ENCODE measurements at regions not wholly inside any gene's neighbourhood (a gene's known extent, or its start where the extent isn't known, plus 50 kb on each side); places are given as distances from the start of the nearest gene placed in this dataset.

DNA sequence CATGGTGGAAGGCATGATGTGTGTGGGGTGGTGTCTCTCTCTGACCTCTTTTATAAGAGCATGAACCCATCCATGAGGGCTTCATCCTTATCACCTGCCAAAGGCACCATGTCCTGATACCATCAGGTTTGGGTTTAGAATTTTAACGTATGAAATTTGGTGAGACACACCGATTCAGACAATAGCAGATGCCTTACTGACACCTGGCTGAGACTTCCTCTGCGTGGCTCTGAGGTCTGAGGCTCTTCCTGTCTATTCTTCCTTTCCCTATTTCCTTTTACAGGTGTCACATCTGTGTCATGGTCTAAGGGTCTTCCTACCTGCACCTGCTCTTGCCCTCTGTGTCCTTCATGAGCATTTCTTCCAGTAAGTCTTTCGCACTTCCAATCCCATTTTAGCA lies 320.7 kb upstream of the CLNK start:
- H3K36me3 Mint-ChIP-seq (ENCODE audit: low read depth), result no peaks in the 10 kb centered on the region
- DNase-seq (no peak), ATAC-seq (no peak)
- no peak overlapping the region for H3K4me3 Mint-ChIP-seq
- peaks cover 2% of the 10 kb centered on the region for H3K4me1 Mint-ChIP-seq
- no peaks in the 10 kb centered on the region for H3K9me3 Mint-ChIP-seq
- H3K27me3 Mint-ChIP-seq, result no peaks in the 10 kb centered on the region
- H3K27ac Mint-ChIP-seq, result no peak overlapping the region

DNA sequence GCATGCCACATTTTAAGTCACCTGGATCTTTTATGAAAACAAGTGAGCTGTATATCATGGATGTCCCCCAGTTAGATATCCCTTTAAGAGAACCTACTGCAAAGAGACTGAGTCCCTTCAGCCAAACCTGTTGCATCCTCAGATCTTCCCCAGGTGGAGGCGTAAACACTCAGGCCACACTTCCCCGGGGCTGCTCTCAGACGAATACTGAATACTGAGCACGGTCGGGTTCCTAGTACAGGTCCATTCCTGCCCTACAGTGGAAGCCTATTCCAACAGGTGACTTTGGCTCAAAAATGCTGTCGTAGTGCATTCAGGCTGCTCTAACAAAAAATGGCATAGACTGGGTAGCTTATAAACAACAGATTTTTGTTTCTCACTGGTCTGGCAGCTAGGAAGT lies 320.2 kb upstream of the CLNK start:
- peaks cover 2% of the 10 kb centered on the region for H3K4me1 Mint-ChIP-seq
- H3K36me3 Mint-ChIP-seq (ENCODE audit: low read depth), result no peaks in the 10 kb centered on the region
- no peaks in the 10 kb centered on the region for H3K9me3 Mint-ChIP-seq
- H3K27me3 Mint-ChIP-seq, result no peaks in the 10 kb centered on the region
- no peak overlapping the region for H3K27ac Mint-ChIP-seq
- H3K4me3 Mint-ChIP-seq, result no peak overlapping the region
- ATAC-seq (no peak), DNase-seq (no peak)

DNA sequence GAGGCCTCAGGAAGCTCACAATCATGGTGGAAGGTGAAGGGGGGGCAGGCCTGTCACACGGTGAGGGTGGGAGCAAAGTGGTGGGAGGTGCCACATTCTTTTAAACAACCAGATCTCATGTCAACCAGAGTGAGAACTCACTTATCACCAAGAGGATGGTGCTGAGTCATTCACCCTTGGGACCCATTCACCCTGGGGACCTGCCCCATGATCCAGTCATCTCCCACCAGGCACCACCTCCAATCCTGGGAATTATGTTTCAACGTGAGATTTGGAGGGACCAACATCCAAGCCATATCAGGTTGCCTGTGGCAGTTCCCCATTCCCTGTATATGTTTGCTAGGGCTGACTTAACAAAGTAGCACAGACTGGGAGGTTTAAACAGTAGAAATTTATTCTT lies 318.4 kb upstream of the CLNK start:
- Mint-ChIP-seq H3K36me3 (ENCODE audit: low read depth) (no peaks in the 10 kb centered on the region), H3K27ac (no peak overlapping the region), H3K4me3 (no peak overlapping the region), H3K9me3 (no peaks in the 10 kb centered on the region), H3K27me3 (no peaks in the 10 kb centered on the region), H3K4me1 (peaks cover 2% of the 10 kb centered on the region)
- no peak for ATAC-seq
- no peak for DNase-seq

DNA sequence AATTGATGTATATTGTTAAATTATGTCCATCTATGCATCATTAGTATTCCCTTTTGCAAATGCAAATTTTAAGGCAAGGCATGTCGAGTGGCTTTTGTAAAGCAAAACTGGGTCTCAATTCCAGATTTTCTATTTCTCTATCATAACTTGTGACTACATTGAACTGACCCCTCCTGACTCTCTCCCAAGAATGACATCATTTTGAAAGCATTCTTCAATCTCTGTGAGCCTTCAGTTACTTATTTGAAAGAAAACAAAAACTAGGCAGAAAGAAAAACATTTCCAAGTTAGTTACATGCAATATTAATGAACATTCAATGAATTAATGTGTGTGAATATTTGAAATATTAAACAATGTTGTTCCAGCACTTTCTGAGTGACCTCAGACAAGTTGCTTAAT lies 314.3 kb upstream of the CLNK start:
- no peak overlapping the region for H3K27ac Mint-ChIP-seq
- no peak for DNase-seq
- H3K27me3 Mint-ChIP-seq, result peaks cover 3% of the 10 kb centered on the region
- no peaks in the 10 kb centered on the region for H3K4me1 Mint-ChIP-seq
- H3K4me3 Mint-ChIP-seq, result no peak overlapping the region
- no peak for ATAC-seq
- no peaks in the 10 kb centered on the region for H3K9me3 Mint-ChIP-seq
- H3K36me3 Mint-ChIP-seq (ENCODE audit: low read depth), result no peaks in the 10 kb centered on the region

DNA sequence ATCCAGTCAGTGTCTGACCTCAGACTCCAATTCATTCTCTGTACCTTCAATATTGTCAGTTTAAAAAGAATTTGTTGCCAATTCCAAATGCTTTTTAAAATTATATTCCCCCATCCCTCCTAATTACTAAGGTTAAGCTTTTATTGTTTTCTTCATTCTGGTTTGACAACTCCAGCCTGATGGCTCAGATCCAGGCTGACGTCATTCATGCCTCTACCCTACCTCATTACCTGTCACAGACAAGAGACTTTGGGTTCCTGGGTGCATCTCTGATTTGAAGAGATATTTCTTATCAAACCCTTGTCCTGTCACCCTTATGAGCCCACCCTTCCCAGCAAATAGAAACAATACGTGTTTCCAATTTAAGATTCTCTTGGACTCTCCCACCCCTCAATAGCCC lies 300.2 kb upstream of the CLNK start:
- H3K36me3 Mint-ChIP-seq (ENCODE audit: low read depth), result no peaks in the 10 kb centered on the region
- no peaks in the 10 kb centered on the region for H3K9me3 Mint-ChIP-seq
- H3K4me3 Mint-ChIP-seq, result no peak overlapping the region
- peaks cover 16% of the 10 kb centered on the region for H3K4me1 Mint-ChIP-seq
- H3K27me3 Mint-ChIP-seq, result no peaks in the 10 kb centered on the region
- ATAC-seq, result no peak
- DNase-seq, result no peak
- no peak overlapping the region for H3K27ac Mint-ChIP-seq

DNA sequence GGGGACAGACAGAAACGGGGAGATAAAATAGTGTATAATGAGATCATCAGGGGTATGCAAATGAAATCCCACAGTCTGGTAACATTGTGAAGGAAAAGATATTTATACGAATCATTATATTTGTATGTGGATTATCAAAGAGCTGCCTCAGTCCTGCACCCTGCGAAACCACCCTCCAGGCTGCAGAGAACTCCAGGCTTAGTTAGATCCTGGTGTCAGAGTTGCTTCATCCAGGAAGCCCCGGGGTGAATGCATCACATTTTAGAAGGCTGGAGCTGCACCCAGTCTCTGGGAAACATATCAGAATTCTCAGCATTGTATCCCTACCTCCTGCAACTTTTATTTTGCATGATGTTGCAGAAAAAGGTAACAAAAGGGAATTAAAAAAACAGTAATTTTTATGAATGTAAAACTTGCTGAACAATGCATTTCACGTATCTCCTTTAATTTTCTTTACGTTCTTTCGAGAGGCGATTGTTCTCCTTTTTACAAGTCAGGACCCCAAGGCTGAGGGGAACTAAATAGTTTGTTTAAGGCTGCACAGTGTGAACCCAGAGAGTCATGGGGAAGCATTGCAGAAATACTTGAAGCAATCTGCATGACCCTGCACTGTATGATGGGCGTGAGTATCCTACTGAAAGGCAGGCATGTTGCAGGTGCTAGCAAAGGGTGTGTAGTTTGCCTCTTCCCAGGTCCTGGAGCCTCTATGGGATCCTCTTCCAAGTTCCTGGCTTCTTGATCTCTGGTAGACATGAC lies 299.5 kb upstream of the CLNK start:
- DNase-seq, result no peak
- H3K9me3 Mint-ChIP-seq, result no peaks in the 10 kb centered on the region
- H3K4me3 Mint-ChIP-seq, result no peak overlapping the region
- ATAC-seq, result no peak
- H3K36me3 Mint-ChIP-seq (ENCODE audit: low read depth), result no peaks in the 10 kb centered on the region
- H3K4me1 Mint-ChIP-seq, result peaks cover 16% of the 10 kb centered on the region
- no peaks in the 10 kb centered on the region for H3K27me3 Mint-ChIP-seq
- H3K27ac Mint-ChIP-seq, result no peak overlapping the region

DNA sequence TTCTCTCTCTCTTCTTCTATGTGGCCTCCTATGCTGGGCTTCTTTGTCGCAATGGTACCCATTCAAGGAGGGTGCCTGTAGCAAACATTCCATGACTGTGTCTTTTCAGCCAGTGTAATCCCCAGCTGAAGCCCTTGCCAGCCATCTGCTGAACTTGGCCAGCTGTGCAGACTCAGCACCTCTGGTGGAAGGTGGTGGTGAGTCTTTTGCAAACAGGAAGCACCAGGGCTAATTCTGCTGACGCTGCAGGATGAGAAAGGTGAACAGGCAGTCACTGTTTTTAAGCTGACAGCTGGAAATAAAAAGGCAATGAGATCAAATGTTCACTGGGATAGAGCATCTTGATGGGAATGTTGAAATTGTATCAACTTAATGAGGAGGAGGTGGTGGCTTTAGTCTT lies 298.7 kb upstream of the CLNK start:
- ATAC-seq (no peak), DNase-seq (no peak)
- no peaks in the 10 kb centered on the region for H3K27me3 Mint-ChIP-seq
- peaks cover 16% of the 10 kb centered on the region for H3K4me1 Mint-ChIP-seq
- H3K9me3 Mint-ChIP-seq, result no peaks in the 10 kb centered on the region
- H3K27ac Mint-ChIP-seq, result no peak overlapping the region
- H3K4me3 Mint-ChIP-seq, result no peak overlapping the region
- no peaks in the 10 kb centered on the region for H3K36me3 Mint-ChIP-seq (ENCODE audit: low read depth)

DNA sequence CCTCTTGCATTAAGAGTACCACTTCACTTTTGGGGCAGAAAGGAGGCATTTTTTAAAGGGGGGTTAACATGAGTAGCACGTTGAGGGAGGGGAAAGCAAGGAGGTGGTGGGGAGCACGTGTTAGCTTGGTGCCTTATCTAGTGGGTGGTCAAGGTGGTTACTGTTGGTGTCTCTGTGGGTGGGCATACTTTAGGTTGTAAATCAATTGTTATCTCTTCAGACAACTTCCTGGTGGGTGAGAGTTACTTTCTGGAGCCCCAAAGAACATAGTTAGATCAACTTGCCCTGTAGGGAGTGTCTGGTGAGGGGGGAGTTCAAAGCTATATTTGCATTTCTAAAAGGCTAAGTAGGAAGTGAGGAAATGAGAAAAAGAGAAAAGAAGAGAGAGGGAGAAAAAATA lies 297.7 kb upstream of the CLNK start:
- Mint-ChIP-seq H3K27ac (no peak overlapping the region), H3K4me3 (no peak overlapping the region), H3K9me3 (no peaks in the 10 kb centered on the region), H3K27me3 (no peaks in the 10 kb centered on the region), H3K36me3 (ENCODE audit: low read depth) (no peaks in the 10 kb centered on the region), H3K4me1 (peaks cover 16% of the 10 kb centered on the region)
- DNase-seq (no peak), ATAC-seq (no peak)

DNA sequence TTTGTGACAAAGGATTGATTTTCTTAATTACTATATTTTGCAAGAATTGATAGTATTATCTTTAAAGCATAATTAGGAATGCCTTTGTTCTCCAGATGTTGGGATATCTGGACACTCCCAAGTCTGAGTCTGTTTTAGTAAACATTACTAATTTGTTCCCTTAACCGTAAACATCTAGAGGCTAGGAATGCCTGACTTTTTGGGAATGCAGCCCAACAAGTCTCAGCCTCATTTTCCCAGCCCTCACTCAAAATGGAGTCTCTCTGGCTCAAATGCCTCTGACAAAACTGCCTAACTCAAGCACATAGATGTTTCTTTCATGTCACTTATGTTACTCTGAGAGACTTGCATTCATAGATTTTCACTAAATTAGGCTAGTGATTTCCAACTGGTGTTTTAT lies 297.0 kb upstream of the CLNK start:
- DNase-seq (no peak), ATAC-seq (no peak)
- H3K4me3 Mint-ChIP-seq, result no peak overlapping the region
- H3K9me3 Mint-ChIP-seq, result no peaks in the 10 kb centered on the region
- H3K27me3 Mint-ChIP-seq, result no peaks in the 10 kb centered on the region
- H3K4me1 Mint-ChIP-seq, result peaks cover 16% of the 10 kb centered on the region
- H3K36me3 Mint-ChIP-seq (ENCODE audit: low read depth), result no peaks in the 10 kb centered on the region
- H3K27ac Mint-ChIP-seq, result no peak overlapping the region

DNA sequence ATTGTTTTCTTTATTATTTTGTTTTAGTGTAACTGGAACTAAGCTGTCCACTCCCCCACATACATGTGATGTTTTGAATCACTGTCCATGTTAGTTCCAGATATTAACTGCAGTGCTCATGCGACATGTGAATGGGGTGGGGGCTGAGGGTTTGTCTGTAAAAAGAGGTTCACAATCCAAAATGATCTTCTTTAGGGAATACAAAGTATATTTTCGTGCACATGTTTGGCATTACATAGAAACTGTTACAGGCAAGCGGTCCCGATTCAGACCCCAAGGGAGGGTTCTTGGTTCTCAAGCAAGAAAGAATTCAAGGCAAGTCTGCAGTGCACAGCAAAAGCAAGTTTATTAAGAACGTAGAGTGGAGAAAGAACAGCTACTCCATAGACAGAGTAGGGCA lies 296.5 kb upstream of the CLNK start:
- no peaks in the 10 kb centered on the region for H3K36me3 Mint-ChIP-seq (ENCODE audit: low read depth)
- DNase-seq (no peak), ATAC-seq (no peak)
- no peaks in the 10 kb centered on the region for H3K9me3 Mint-ChIP-seq
- H3K4me1 Mint-ChIP-seq, result peaks cover 16% of the 10 kb centered on the region
- peaks cover 2% of the 10 kb centered on the region for H3K27me3 Mint-ChIP-seq
- H3K27ac Mint-ChIP-seq, result no peak overlapping the region
- H3K4me3 Mint-ChIP-seq, result no peak overlapping the region

DNA sequence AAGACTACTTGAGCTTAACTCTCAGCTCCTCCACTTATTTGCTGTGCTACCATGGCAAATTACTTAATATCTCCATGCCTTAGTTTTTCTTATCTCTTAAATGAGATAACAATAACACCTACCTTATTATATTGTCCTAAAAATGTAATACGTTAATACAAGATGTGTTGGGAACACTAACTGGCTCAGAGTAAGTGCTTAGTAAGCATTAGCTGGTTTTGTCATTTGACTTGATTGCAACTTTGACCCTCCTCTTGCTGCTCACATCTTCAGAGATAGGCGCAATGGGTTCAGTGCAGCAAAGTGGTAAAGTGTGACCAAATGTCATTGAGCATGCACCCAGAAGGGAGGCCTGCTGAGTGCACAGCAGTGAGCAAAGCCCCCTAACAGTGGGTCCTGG lies 294.5 kb upstream of the CLNK start:
- no peak for DNase-seq
- peaks cover 2% of the 10 kb centered on the region for H3K27me3 Mint-ChIP-seq
- H3K27ac Mint-ChIP-seq, result no peak overlapping the region
- H3K36me3 Mint-ChIP-seq (ENCODE audit: low read depth), result peaks cover 7% of the 10 kb centered on the region
- peaks cover 5% of the 10 kb centered on the region for H3K9me3 Mint-ChIP-seq
- no peak overlapping the region for H3K4me3 Mint-ChIP-seq
- H3K4me1 Mint-ChIP-seq, result peaks cover 22% of the 10 kb centered on the region
- no peak for ATAC-seq

DNA sequence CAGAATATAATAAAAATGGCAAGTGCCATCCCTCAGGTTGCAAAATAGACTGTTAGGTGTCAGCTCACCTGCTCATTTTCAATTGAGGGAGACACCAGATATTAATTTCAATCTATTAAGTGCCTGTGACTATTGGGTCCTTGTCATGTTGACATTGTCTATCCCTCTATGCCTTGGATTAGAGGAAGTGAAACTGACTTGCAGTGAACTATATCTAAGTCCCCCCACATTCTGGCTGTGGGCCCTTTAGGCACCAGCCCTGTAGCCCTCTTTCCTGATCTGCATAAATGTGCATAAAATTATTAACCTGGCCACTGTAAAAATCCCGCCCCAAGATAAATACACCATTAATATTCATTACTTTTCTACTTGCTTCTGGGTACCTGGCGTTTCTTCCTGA lies 293.0 kb upstream of the CLNK start:
- Mint-ChIP-seq H3K9me3 (peaks cover 5% of the 10 kb centered on the region), H3K4me3 (no peak overlapping the region), H3K36me3 (ENCODE audit: low read depth) (peaks cover 7% of the 10 kb centered on the region), H3K27ac (no peak overlapping the region), H3K4me1 (peaks cover 11% of the 10 kb centered on the region), H3K27me3 (peaks cover 2% of the 10 kb centered on the region)
- DNase-seq, result no peak
- no peak for ATAC-seq

DNA sequence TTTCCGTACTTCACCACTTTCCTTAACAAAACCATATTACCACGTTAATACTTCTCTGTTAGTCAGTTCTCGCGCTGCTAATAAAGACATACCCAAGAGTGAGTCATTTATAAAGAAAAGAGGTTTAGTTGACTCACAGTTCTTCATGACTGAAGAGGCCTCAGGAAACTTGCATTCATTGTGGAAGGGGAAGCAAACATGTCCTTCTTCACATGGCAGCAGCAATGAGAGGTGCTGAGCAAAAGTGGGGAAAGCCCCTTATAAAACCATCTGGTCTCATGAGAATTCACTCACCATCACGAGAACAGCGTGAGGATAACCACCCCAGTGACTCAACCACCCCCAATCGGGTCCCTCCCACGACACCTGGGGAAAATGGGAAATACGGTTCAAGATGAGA lies 289.8 kb upstream of the CLNK start:
- H3K27ac Mint-ChIP-seq, result no peak overlapping the region
- peaks cover 5% of the 10 kb centered on the region for H3K9me3 Mint-ChIP-seq
- peaks cover 6% of the 10 kb centered on the region for H3K4me1 Mint-ChIP-seq
- H3K36me3 Mint-ChIP-seq (ENCODE audit: low read depth), result peaks cover 7% of the 10 kb centered on the region
- H3K4me3 Mint-ChIP-seq, result no peak overlapping the region
- no peak for DNase-seq
- ATAC-seq, result peak; percentile 20
- H3K27me3 Mint-ChIP-seq, result peaks cover 2% of the 10 kb centered on the region

DNA sequence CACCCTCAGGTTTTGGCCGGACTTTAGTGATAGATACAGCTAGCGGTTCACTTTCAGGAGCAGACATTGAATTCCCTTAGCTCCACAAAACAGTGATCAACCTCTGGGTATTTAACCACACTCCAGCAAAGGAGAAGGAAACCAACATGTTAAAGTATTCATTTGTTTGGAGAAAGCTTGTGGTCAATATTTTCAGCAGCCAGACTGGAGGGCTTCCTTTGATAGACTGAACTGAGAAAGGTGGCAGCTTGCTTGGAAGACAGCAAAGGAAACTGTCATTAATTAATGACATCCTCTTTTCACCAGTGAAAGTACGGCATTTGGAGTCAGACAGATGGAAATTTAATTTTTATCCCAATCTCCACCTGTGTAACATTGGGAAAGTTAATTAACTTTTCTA lies 289.1 kb upstream of the CLNK start:
- Mint-ChIP-seq H3K27me3 (peaks cover 2% of the 10 kb centered on the region), H3K27ac (no peak overlapping the region), H3K36me3 (ENCODE audit: low read depth) (peaks cover 7% of the 10 kb centered on the region), H3K4me3 (no peak overlapping the region), H3K4me1 (peaks cover 6% of the 10 kb centered on the region), H3K9me3 (peaks cover 5% of the 10 kb centered on the region)
- no peak for ATAC-seq
- no peak for DNase-seq

DNA sequence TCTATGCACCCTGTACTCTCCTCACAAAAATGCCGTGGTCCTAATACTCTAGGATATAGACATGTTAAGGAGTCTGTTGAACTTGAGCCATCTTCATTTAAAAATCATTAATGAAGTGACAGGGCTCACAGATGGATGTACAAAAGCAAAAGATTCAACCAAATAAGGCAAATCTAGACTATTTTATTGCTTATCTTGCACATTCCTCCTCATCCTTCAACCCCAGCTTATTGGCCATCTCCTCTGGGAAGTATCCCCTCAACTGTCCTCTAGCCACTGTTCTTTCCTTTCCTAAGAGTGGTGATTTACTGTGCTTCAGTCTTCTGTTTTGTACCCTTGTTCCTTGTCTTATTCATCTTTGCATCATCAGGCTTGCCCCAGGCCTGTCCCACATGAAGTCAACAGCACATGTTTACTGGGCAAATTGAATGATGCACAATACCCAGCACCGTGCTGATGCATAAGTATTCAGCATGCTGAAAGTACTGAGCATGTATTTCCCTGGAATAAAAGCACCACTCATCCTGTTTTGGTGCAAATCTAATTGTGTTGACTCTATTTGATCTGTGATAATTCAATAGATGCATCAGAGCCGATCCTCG lies 287.3 kb upstream of the CLNK start:
- Mint-ChIP-seq H3K27ac (no peak overlapping the region), H3K36me3 (ENCODE audit: low read depth) (peaks cover 7% of the 10 kb centered on the region), H3K4me3 (no peak overlapping the region), H3K4me1 (peaks cover 6% of the 10 kb centered on the region), H3K9me3 (peaks cover 5% of the 10 kb centered on the region), H3K27me3 (peaks cover 2% of the 10 kb centered on the region)
- no peak for DNase-seq
- no peak for ATAC-seq

DNA sequence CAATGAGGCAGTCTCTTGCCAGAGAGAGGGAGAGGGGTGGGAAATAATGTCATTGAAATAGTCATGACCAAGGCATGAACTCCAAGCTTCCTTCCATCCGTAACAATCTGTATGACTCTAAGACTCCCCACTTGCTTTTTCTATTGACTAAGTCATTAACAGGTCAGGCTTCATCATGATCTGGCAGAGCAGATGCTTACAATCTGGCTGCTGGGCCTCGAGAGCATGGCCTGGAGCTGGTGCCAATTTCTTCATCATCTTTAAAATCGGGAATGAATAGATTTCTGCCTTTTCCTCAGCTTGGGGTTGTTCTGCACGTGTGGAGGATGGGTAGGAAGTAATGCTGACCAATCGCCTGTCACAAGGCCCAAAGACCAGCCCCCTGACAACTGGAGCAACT lies 280.6 kb upstream of the CLNK start:
- Mint-ChIP-seq H3K27me3 (no peaks in the 10 kb centered on the region), H3K27ac (no peak overlapping the region), H3K4me1 (no peaks in the 10 kb centered on the region), H3K36me3 (ENCODE audit: low read depth) (no peaks in the 10 kb centered on the region), H3K4me3 (no peak overlapping the region), H3K9me3 (peaks cover 9% of the 10 kb centered on the region)
- DNase-seq, result no peak
- ATAC-seq, result no peak

Data from activated naive CD8-positive, alpha-beta T cell treated with anti-CD3 and anti-CD28 coated beads, Interleukin-2, amount 50 U/mL, for 24 hours (primary cell).